K562 (cell line): ENCODE measurements at regions not wholly inside any gene's neighbourhood (a gene's known extent, or its start where the extent isn't known, plus 50 kb on each side); places are given as distances from the start of the nearest gene placed in this dataset.

ENCODE experiments used
- ATAC-seq: fragments of 200-7000 bp; cut with Tn5 transposase; 3 replicates; pipeline ENCODE4 v1.9.1; 2020; ENCODE audit warnings: moderate library complexity
- BruUV-seq: library from RNA; stranded (reverse); fragments of 400-500 nt; replicated peaks from 2 replicates; lab custom pipeline; 2021; lab: Mats Ljungman, UMichigan
- CTCF ChIA-PET: fragments of 300-600 bp; formaldehyde crosslinking; extraction: SDS; loops from one replicate; lab custom pipeline; 2021; ENCODE audit warnings: low intra/inter-chr PET ratio; lab: Yijun Ruan, JAX
- POLR2A ChIA-PET: fragments of 300-600, 350-650 bp; sonication (Branson Sonifier 250); formaldehyde crosslinking; extraction: SDS; loops from one replicate; lab custom pipeline; 2021; ENCODE audit warnings: antibody characterized with exemption, inconsistent platforms; lab: Yijun Ruan, JAX
- DNase-seq, 4 experiments: peaks; one replicate each; pipeline versions ENCODE4 v3.0.0 to v3.0.0-alpha.2; 2011 to 2018; ENCODE audit warnings: low spot score in 3 of 4, mixed read lengths in 3 of 4; ENCODE audit errors: extremely low read depth in 1 of 4
- FAIRE-seq: peaks from 2 replicates; lab custom pipeline; 2011; peaks lifted over from hg19 to GRCh38; lab: Jason Lieb, UNC
- H2AFZ ChIP-seq: 2 replicates; pipeline ENCODE4 v1.6.0; 2011; ENCODE audit warnings: low read depth, low read length, control low read depth, inconsistent platforms
- H3K27ac ChIP-seq: fragments of 200-600 bp; 3 replicates; pipeline ENCODE4 v1.8.0; 2011; ENCODE audit warnings: low read depth, mild to moderate bottlenecking, control low read depth, inconsistent platforms, low read length, moderate library complexity, mixed read lengths; ENCODE audit errors: extremely low read depth
- H3K27me3 ChIP-seq, 2 experiments: fragments of 300-600 bp in 1 of 2; 2 replicates in 1 of 2; 3 replicates in 1 of 2; pipeline versions ENCODE4 v1.6.0 to v1.8.0; 2011; ENCODE audit warnings: inconsistent platforms in 2 of 2, low read length in 2 of 2, mild to moderate bottlenecking in 1 of 2, mixed read lengths in 1 of 2, moderate library complexity in 1 of 2; ENCODE audit not compliant: control insufficient read depth in 2 of 2, insufficient read depth in 2 of 2
- H3K36me3 ChIP-seq: fragments of 300-600 bp; 3 replicates; pipeline ENCODE4 v1.8.0; 2011; ENCODE audit warnings: mild to moderate bottlenecking, low read length, inconsistent platforms; ENCODE audit not compliant: control insufficient read depth, insufficient read depth
- H3K4me1 ChIP-seq, 2 experiments: fragments of 200-600 bp in 1 of 2; replicated peaks in 1 of 2; 2 replicates in 1 of 2; 3 replicates in 1 of 2; pipeline versions ENCODE4 v1.5.1 to v1.8.0; 2011; ENCODE audit warnings: inconsistent platforms in 2 of 2, low read length in 2 of 2, mild to moderate bottlenecking in 1 of 2, mixed read lengths in 1 of 2, moderate library complexity in 1 of 2; ENCODE audit not compliant: control insufficient read depth in 2 of 2, insufficient read depth in 2 of 2
- H3K4me2 ChIP-seq: 2 replicates; pipeline ENCODE4 v1.6.1; 2011; ENCODE audit warnings: low read length, control low read depth, inconsistent platforms, mixed read lengths; ENCODE audit not compliant: insufficient read depth
- H3K4me3 ChIP-seq: fragments of 200-600 bp; sonication (generic), shearing (Covaris generic); 2 replicates; pipeline ENCODE4 v1.5.1; 2016; ENCODE audit warnings: control low read depth, inconsistent platforms
- H3K79me2 ChIP-seq: fragments of 200-600 bp; 3 replicates; pipeline ENCODE4 v1.8.0; 2011; ENCODE audit warnings: low read length, inconsistent platforms; ENCODE audit not compliant: control insufficient read depth, insufficient read depth
- H3K9ac ChIP-seq, 2 experiments: 2 replicates each; pipeline versions ENCODE4 v1.6.0 to v1.6.1; 2011; ENCODE audit warnings: low read depth in 2 of 2, low read length in 2 of 2, control low read depth in 1 of 2, inconsistent platforms in 1 of 2, mild to moderate bottlenecking in 1 of 2, mixed read lengths in 1 of 2; ENCODE audit not compliant: insufficient read depth in 1 of 2
- H3K9me1 ChIP-seq: one replicate; pipeline ENCODE4 v1.6.0; 2011; ENCODE audit warnings: inconsistent platforms, mild to moderate bottlenecking, low read length, moderate library complexity; ENCODE audit not compliant: control insufficient read depth, insufficient read depth
- H3K9me3 ChIP-seq: replicated peaks from 2 replicates; pipeline ENCODE4 v1.5.1; 2011; ENCODE audit warnings: low read depth, low read length, inconsistent platforms; ENCODE audit not compliant: control insufficient read depth, insufficient read depth
- H4K20me1 ChIP-seq: replicated peaks from 2 replicates; pipeline ENCODE4 v1.6.1; 2011; ENCODE audit warnings: low read length, inconsistent platforms, mixed read lengths; ENCODE audit not compliant: control insufficient read depth, insufficient read depth
- ELF2 ChIP-seq: fragments of 250-450 bp; sonication (Bioruptor Pico); IDR thresholded peaks from 2 replicates; pipeline ENCODE4 v1.5.0; 2021; ENCODE audit warnings: mild to moderate bottlenecking
- HMGN3 ChIP-seq: IDR thresholded peaks from 2 replicates; pipeline ENCODE4 v1.6.1; 2011; ENCODE audit warnings: borderline replicate concordance, low read depth, mild to moderate bottlenecking, mixed read lengths, low read length; ENCODE audit not compliant: insufficient read length; ENCODE audit errors: extremely low read depth
- KLF16 ChIP-seq: IDR thresholded peaks from 2 replicates; pipeline ENCODE4 v1.6.1; 2016; ENCODE audit warnings: antibody characterized with exemption
- MCM5 ChIP-seq: fragments of 450-650 bp; IDR thresholded peaks from 2 replicates; pipeline ENCODE4 v1.6.1; 2016; ENCODE audit warnings: low read depth
- MEIS2 ChIP-seq: fragments of 450-650 bp; IDR thresholded peaks from 2 replicates; pipeline ENCODE4 v1.6.1; 2014; ENCODE audit warnings: mild to moderate bottlenecking; ENCODE audit not compliant: partially characterized antibody
- MTA3 ChIP-seq: fragments of 450-650 bp; formaldehyde crosslinking; IDR thresholded peaks from 2 replicates; pipeline ENCODE4 v1.6.1; 2017; ENCODE audit warnings: mild to moderate bottlenecking, borderline replicate concordance
- NFATC3 ChIP-seq: fragments of 450-650 bp; IDR thresholded peaks from 2 replicates; pipeline ENCODE4 v1.6.1; 2017; ENCODE audit warnings: mild to moderate bottlenecking
- ZNF282 ChIP-seq: sonication (generic); formaldehyde crosslinking; IDR thresholded peaks from 2 replicates; pipeline ENCODE4 v1.8.1; 2023; ENCODE audit warnings: missing genetic modification reagents
- WGBS: fragments of 100-300 bp; shearing (Covaris generic); methylation state at CpG from one replicate; pipeline ENCODE4 v1.1.6; 2016; ENCODE audit warnings: low coverage, mixed read lengths; ENCODE audit not compliant: insufficient coverage; ENCODE audit errors: missing lambda C conversion rate; 5-methylcytosine and 5-hydroxymethylcytosine counted together
- in situ Hi-C: fragments of 300-500 bp; cut with MboI; formaldehyde crosslinking; loops from 4 replicates; pipeline ENCODE4 v1.15.0; 2018; ENCODE audit warnings: inconsistent platforms, mixed read lengths
- intact Hi-C: fragments of 100-400 bp; cut with micrococcal nuclease; formaldehyde crosslinking; loops from 2 replicates; pipeline ENCODE4 v1.14.2; 2022
- TF ChIP-seq, protein P1 (sequence below): fragments of 200-800 bp; sonication (Bioruptor generic); IDR thresholded peaks from 2 replicates; pipeline ENCODE4 v1.6.1; 2017; ENCODE audit warnings: missing genetic modification characterization, missing compliant biosample characterization
- TF ChIP-seq, protein P2 (sequence below), 3 experiments: fragments of 200-800 bp in 1 of 3; sonication (Bioruptor generic) in 1 of 3; sonication (generic) in 1 of 3; formaldehyde crosslinking in 1 of 3; IDR thresholded peaks; 2 replicates each; pipeline versions ENCODE4 v1.6.1 to v1.8.0; 2016 to 2022; ENCODE audit warnings: mild to moderate bottlenecking in 2 of 3, missing compliant biosample characterization in 2 of 3, missing genetic modification characterization in 2 of 3, missing genetic modification reagents in 1 of 3
- TF ChIP-seq, protein P3 (sequence below): fragments of 450-650 bp; IDR thresholded peaks from 2 replicates; pipeline ENCODE4 v1.6.1; 2016; ENCODE audit warnings: low read depth, mild to moderate bottlenecking, moderate library complexity
- TF ChIP-seq, protein P4 (sequence below): fragments of 250-450 bp; sonication (Bioruptor Pico); IDR thresholded peaks from 2 replicates; pipeline ENCODE4 v1.8.0; 2022; ENCODE audit warnings: inconsistent platforms
- TF ChIP-seq, protein P5 (sequence below): fragments of 250-450 bp; sonication (Bioruptor Pico); IDR thresholded peaks from 2 replicates; pipeline ENCODE4 v1.4.0; 2020; ENCODE audit warnings: borderline replicate concordance
- TF ChIP-seq, protein P6 (sequence below): fragments of 450-650 bp; conservative IDR thresholded peaks from 2 replicates; pipeline ENCODE4 v1.6.1; 2016; ENCODE audit warnings: missing genetic modification characterization, low read depth, mild to moderate bottlenecking, missing compliant biosample characterization, moderate library complexity

DNA sequence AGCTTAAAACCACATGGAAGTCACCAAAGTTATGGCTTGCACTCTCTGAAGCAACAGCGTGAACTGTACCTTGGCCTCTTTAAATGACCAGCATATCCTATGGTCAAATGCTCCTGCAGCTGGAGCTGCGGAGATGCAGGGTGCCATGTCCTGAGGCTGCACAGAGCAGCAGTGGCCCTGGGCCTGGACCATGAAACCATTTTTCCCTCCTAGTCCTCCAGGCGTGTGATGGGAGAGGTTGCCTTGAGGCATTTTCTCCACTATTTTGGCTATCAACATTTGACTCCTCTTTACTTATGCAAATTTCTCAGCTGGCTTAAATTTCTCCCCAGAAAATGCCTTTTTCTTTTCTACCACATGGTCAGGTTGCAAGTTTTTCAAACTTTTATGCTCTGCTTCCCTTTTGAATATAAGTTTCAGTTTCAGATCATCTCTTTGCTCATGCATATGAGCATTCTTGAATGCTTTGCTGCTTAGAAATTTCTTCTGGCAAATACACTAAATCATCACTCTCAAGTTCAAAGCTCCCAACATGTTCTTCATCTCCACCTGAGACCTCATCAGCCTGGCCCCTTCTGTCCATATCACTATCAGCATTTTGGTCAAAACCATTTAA, 82.9 kb upstream of the TMEFF2 start:
- H3K4me3 ChIP-seq, result no peak overlapping the region
- no peak overlapping the region for H3K4me2 ChIP-seq
- ChIA-PET POLR2A (no interaction called here), CTCF (no interaction called here)
- no peaks in the 10 kb centered on the region for H3K4me1 ChIP-seq
- no peaks in the 10 kb centered on the region for H4K20me1 ChIP-seq
- in situ Hi-C loops, result no loop called here
- FAIRE-seq (no peak), DNase-seq (no peak), ATAC-seq (no peak)
- H3K27ac ChIP-seq, result no peak overlapping the region
- no peaks in the 10 kb centered on the region for H3K79me2 ChIP-seq
- H3K27me3 ChIP-seq, result no peaks in the 10 kb centered on the region
- no peak overlapping the region for H3K9ac ChIP-seq
- H3K9me3 ChIP-seq, result no peaks in the 10 kb centered on the region
- no TSS peak for BruUV-seq
- H3K9me1 ChIP-seq, result no peaks in the 10 kb centered on the region
- no peaks in the 10 kb centered on the region for H3K36me3 ChIP-seq
- 0% methylated on average over 3 of the region's 3 CpGs for WGBS
- H2AFZ ChIP-seq, result no peak overlapping the region
- intact Hi-C loops, result no loop called here
- TF ChIP-seq ELF2 (no peak), MTA3 (no peak), MCM5 (no peak), HMGN3 (no peak), NFATC3 (no peak), ZNF282 (CRISPR knock-in tag) (no peak), KLF16 (no peak), MEIS2 (no peak)
- TF ChIP-seq, protein P1, sequence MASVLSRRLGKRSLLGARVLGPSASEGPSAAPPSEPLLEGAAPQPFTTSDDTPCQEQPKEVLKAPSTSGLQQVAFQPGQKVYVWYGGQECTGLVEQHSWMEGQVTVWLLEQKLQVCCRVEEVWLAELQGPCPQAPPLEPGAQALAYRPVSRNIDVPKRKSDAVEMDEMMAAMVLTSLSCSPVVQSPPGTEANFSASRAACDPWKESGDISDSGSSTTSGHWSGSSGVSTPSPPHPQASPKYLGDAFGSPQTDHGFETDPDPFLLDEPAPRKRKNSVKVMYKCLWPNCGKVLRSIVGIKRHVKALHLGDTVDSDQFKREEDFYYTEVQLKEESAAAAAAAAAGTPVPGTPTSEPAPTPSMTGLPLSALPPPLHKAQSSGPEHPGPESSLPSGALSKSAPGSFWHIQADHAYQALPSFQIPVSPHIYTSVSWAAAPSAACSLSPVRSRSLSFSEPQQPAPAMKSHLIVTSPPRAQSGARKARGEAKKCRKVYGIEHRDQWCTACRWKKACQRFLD (CRISPR knock-in tag), result no peak
- TF ChIP-seq, protein P2, sequence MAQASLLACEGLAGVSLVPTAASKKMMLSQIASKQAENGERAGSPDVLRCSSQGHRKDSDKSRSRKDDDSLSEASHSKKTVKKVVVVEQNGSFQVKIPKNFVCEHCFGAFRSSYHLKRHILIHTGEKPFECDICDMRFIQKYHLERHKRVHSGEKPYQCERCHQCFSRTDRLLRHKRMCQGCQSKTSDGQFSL (CRISPR knock-in tag; IDR thresholded peaks at IDR 0.05), result no peak
- TF ChIP-seq, protein P2 (tag; IDR thresholded peaks at IDR 0.05), result no peak
- TF ChIP-seq, protein P3, sequence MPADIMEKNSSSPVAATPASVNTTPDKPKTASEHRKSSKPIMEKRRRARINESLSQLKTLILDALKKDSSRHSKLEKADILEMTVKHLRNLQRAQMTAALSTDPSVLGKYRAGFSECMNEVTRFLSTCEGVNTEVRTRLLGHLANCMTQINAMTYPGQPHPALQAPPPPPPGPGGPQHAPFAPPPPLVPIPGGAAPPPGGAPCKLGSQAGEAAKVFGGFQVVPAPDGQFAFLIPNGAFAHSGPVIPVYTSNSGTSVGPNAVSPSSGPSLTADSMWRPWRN, result no peak
- TF ChIP-seq, protein P4, sequence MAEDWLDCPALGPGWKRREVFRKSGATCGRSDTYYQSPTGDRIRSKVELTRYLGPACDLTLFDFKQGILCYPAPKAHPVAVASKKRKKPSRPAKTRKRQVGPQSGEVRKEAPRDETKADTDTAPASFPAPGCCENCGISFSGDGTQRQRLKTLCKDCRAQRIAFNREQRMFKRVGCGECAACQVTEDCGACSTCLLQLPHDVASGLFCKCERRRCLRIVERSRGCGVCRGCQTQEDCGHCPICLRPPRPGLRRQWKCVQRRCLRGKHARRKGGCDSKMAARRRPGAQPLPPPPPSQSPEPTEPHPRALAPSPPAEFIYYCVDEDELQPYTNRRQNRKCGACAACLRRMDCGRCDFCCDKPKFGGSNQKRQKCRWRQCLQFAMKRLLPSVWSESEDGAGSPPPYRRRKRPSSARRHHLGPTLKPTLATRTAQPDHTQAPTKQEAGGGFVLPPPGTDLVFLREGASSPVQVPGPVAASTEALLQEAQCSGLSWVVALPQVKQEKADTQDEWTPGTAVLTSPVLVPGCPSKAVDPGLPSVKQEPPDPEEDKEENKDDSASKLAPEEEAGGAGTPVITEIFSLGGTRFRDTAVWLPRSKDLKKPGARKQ, result no peak
- TF ChIP-seq, protein P5, sequence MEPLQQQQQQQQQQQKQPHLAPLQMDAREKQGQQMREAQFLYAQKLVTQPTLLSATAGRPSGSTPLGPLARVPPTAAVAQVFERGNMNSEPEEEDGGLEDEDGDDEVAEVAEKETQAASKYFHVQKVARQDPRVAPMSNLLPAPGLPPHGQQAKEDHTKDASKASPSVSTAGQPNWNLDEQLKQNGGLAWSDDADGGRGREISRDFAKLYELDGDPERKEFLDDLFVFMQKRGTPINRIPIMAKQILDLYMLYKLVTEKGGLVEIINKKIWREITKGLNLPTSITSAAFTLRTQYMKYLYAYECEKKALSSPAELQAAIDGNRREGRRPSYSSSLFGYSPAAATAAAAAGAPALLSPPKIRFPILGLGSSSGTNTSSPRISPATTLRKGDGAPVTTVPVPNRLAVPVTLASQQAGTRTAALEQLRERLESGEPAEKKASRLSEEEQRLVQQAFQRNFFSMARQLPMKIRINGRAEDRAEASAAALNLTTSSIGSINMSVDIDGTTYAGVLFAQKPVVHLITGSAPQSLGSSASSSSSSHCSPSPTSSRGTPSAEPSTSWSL (CRISPR knock-in tag), result no peak
- TF ChIP-seq, protein P6, sequence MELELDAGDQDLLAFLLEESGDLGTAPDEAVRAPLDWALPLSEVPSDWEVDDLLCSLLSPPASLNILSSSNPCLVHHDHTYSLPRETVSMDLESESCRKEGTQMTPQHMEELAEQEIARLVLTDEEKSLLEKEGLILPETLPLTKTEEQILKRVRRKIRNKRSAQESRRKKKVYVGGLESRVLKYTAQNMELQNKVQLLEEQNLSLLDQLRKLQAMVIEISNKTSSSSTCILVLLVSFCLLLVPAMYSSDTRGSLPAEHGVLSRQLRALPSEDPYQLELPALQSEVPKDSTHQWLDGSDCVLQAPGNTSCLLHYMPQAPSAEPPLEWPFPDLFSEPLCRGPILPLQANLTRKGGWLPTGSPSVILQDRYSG (tag), result no peak
